Thyroid gland (tissue), 4 donors: ENCODE measurements at regions not wholly inside any gene's neighbourhood (a gene's known extent, or its start where the extent isn't known, plus 50 kb on each side); places are given as distances from the start of the nearest gene placed in this dataset.

ENCODE experiments used
- DNase-seq, 2 donors: peaks; one replicate each; pipeline ENCODE4 v3.0.0-alpha.2; 2019
- H3K27ac ChIP-seq, 3 donors: fragments of 200-600 bp; sonication (generic); 1 replicate in 2 of 3; 2 replicates in 1 of 3; pipeline ENCODE4 v1.5.1; 2016 to 2019; ENCODE audit warnings: mild to moderate bottlenecking in 1 of 3, moderate library complexity in 1 of 3
- H3K27me3 ChIP-seq: fragments of 200-600 bp; sonication (generic); one replicate; pipeline ENCODE4 v1.5.1; 2019
- H3K36me3 ChIP-seq, 2 donors: fragments of 200-600 bp; sonication (generic); one replicate each; pipeline ENCODE4 v1.5.1; 2016 to 2019
- H3K4me1 ChIP-seq, 2 donors: fragments of 200-600 bp; sonication (generic); one replicate each; pipeline ENCODE4 v1.5.1; 2017 to 2019
- H3K4me3 ChIP-seq, 3 donors: fragments of 200-600 bp; sonication (generic); replicated peaks in 1 of 3; 1 replicate in 2 of 3; 2 replicates in 1 of 3; pipeline ENCODE4 v1.5.1; 2016; ENCODE audit warnings: mild to moderate bottlenecking in 1 of 3
- H3K9me3 ChIP-seq: fragments of 200-600 bp; sonication (generic); one replicate; pipeline ENCODE4 v1.5.1; 2017
- POLR2A ChIP-seq, 2 donors: fragments of 450-650 bp; IDR thresholded peaks; one replicate each; pipeline ENCODE4 v1.6.1; 2017; ENCODE audit warnings: antibody characterized with exemption in 2 of 2, mild to moderate bottlenecking in 2 of 2, moderate library complexity in 1 of 2
- WGBS, 2 donors: methylation state at CpG; one replicate each; pipeline ENCODE4 v1.1.5; 2017; 5-methylcytosine and 5-hydroxymethylcytosine counted together
- intact Hi-C: fragments of 100-400 bp; cut with DNase I; formaldehyde crosslinking; loops from one replicate; pipeline ENCODE4 v1.15.1; 2023
- TF ChIP-seq, protein P1 (sequence below), 6 experiments: fragments of 200-600 bp in 3 of 6; fragments of 450-650 bp in 3 of 6; sonication (generic) in 3 of 6; IDR thresholded peaks; one replicate each; pipeline ENCODE4 v1.5.1; 2016 to 2019; ENCODE audit warnings: antibody characterized with exemption in 6 of 6, mild to moderate bottlenecking in 2 of 6, inconsistent platforms in 1 of 6, moderate library complexity in 1 of 6

DNA sequence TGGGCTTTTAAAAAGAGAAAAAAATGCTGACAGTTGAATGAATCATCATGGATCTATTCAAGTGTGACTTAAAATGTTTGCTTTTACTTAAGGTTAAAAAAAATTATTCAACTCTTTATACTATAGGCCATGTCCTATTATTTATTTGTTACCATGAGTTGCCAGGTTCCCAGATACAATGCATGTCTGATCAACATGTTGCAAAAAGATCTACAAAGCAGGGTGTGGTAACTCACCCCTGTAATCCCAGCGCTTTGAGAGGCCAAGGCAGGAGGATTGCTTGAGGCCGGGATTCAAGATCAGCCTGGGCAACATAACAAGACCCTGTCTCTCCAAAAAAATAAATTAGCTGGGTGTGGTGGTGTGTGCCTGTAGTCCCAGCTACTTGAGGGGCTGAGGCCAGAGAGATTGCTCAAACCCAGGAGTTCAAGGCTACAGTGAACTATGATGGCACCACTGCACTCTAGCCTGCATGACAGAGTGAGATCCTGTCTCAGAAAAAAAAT is 460.8 kb downstream of the BCAT1 start:
- H3K4me3 ChIP-seq = no peak overlapping the region
- H3K4me1 ChIP-seq = peaks cover 0 to 10% of the 10 kb centered on the region in 2 donors
- no peaks in the 10 kb centered on the region for H3K9me3 ChIP-seq
- 96 to 98% methylated on average over 2 of the region's 2 CpGs for WGBS, 2 donors
- H3K36me3 ChIP-seq = no peaks in the 10 kb centered on the region
- TF ChIP-seq, protein P1, sequence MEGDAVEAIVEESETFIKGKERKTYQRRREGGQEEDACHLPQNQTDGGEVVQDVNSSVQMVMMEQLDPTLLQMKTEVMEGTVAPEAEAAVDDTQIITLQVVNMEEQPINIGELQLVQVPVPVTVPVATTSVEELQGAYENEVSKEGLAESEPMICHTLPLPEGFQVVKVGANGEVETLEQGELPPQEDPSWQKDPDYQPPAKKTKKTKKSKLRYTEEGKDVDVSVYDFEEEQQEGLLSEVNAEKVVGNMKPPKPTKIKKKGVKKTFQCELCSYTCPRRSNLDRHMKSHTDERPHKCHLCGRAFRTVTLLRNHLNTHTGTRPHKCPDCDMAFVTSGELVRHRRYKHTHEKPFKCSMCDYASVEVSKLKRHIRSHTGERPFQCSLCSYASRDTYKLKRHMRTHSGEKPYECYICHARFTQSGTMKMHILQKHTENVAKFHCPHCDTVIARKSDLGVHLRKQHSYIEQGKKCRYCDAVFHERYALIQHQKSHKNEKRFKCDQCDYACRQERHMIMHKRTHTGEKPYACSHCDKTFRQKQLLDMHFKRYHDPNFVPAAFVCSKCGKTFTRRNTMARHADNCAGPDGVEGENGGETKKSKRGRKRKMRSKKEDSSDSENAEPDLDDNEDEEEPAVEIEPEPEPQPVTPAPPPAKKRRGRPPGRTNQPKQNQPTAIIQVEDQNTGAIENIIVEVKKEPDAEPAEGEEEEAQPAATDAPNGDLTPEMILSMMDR (IDR thresholded peaks at IDR 0.05) = no peak
- no peak for TF ChIP-seq POLR2A (IDR thresholded peaks at IDR 0.05)
- H3K27ac ChIP-seq = no peak overlapping the region
- DNase-seq = no peak
- intact Hi-C loops = no loop called here
- no peaks in the 10 kb centered on the region for H3K27me3 ChIP-seq

DNA sequence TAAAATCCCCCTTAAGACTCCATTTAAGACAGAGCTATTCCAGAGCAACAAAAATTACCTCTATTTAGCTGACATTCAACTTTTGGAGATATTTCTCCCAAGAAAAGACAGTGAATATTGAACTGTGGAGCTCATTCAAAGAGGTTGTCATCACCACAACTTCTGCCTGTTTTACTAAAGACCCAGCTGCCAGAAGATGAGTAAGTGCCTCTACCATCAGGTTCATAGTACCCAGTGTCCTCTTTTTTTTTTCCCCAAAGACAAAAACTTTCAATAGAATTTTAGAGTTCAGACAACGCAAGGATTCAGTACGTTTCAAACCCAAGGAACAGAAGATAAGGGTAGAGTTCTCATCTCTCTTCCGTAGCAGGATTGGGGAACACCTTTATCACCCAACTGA is 461.3 kb downstream of the BCAT1 start:
- Histone ChIP-seq H3K4me3 (no peak overlapping the region), H3K27me3 (no peaks in the 10 kb centered on the region), H3K9me3 (no peaks in the 10 kb centered on the region), H3K4me1 (peaks cover 0 to 10% of the 10 kb centered on the region in 2 donors), H3K36me3 (no peaks in the 10 kb centered on the region), H3K27ac (no peak overlapping the region)
- intact Hi-C loops = no loop called here
- TF ChIP-seq, protein P1 (IDR thresholded peaks at IDR 0.05) = no peak
- TF ChIP-seq POLR2A (IDR thresholded peaks at IDR 0.05) = no peak
- 89 to 97% methylated on average over 3 of the region's 3 CpGs for WGBS, 2 donors
- DNase-seq = no peak

DNA sequence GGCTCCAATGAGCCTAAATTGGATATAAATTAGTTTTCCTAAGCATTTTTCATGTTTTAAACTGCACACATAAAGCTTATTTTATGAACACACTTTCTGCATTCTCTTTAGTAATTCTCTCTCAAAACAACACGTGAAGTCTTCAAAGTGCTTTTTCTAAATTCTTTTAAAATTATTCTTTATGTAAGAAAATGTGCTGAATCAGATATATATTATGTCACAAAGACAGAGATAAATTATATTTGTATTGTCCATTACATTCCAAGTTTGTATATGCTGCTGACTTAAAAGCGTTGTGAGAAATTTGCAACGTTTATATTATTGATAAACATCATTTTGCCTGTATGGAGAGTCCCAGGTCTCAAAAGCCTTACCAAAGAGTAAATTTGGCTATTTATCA is 465.2 kb downstream of the BCAT1 start:
- 90 to 92% methylated on average over 3 of the region's 3 CpGs for WGBS, 2 donors
- no peaks in the 10 kb centered on the region for H3K36me3 ChIP-seq
- DNase-seq = no peak
- H3K4me1 ChIP-seq = peaks cover 0 to 6% of the 10 kb centered on the region in 2 donors
- no peaks in the 10 kb centered on the region for H3K27me3 ChIP-seq
- no peaks in the 10 kb centered on the region for H3K9me3 ChIP-seq
- H3K27ac ChIP-seq = no peak overlapping the region
- intact Hi-C loops = no loop called here
- no peak overlapping the region for H3K4me3 ChIP-seq
- TF ChIP-seq, protein P1 (IDR thresholded peaks at IDR 0.05) = no peak
- no peak for TF ChIP-seq POLR2A (IDR thresholded peaks at IDR 0.05)

DNA sequence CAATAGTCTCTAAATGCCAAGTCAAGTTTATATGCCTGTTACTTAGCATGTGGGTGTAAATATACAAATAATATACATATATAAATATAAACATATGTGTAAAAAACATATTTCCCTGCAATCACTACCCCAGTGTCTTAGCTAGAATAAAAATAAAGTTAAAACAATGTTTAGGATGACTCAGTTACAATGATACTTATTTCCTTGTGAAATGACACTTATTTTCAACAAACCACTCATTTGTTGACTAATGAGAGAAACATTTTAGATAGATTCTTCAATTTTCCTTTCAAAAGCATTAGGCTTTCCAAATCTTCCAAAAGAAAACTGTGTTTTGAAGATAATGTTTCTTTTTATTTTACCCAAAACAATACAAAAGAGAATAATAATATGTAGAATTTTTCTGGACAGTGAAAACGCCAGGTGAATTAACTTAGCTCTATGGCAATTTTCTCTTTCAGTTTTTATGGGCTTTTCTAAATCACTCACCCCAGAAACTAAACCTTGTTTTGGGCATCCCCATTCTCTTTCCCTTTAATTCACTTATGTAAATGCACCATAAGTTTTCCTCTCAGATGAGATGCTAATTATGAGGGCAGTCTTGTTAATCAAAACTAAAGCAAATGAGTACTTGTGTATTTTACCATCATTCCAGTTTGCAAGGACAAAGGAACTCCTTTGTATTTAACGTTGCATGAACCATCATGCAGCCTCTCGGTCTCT is 465.9 kb downstream of the BCAT1 start:
- Histone ChIP-seq H3K9me3 (no peaks in the 10 kb centered on the region), H3K36me3 (no peaks in the 10 kb centered on the region), H3K4me3 (no peak overlapping the region), H3K27me3 (no peaks in the 10 kb centered on the region), H3K27ac (no peak overlapping the region), H3K4me1 (peaks cover 0 to 10% of the 10 kb centered on the region in 2 donors)
- TF ChIP-seq POLR2A (IDR thresholded peaks at IDR 0.05) = no peak
- TF ChIP-seq, protein P1 (IDR thresholded peaks at IDR 0.05) = no peak
- intact Hi-C loops = no loop called here
- DNase-seq = no peak
- 78 to 93% methylated on average over 3 of the region's 3 CpGs for WGBS, 2 donors

DNA sequence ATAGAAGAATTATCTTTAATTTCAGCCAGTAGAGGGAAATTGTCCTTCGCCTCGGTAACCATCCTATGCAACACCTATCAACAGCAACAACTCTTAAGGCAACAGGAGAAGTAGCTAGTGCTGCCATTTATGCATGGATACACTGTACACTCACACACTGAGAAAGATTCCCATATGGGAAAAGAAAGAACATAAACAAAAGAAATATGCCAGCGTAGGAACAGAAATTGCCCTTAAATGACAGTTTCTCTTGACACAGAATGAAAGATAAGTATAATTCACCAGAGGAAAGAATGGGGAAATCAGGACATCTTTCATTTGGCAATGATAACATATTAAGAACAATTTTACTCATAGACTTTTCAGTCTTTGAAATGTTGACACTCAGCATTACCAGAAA is 466.9 kb downstream of the BCAT1 start:
- WGBS, 2 donors = 93 to 95% methylated on average over 3 of the region's 3 CpGs
- intact Hi-C loops = no loop called here
- TF ChIP-seq, protein P1 (IDR thresholded peaks at IDR 0.05) = no peak
- TF ChIP-seq POLR2A (IDR thresholded peaks at IDR 0.05) = no peak

More for the DNA sequence above, 466.9 kb downstream of the BCAT1 start:
- no peak overlapping the region for H3K4me3 ChIP-seq
- no peak overlapping the region for H3K27ac ChIP-seq
- H3K27me3 ChIP-seq = no peaks in the 10 kb centered on the region
- DNase-seq = no peak
- H3K9me3 ChIP-seq = no peaks in the 10 kb centered on the region
- H3K4me1 ChIP-seq = peaks cover 0 to 6% of the 10 kb centered on the region in 2 donors
- H3K36me3 ChIP-seq = no peaks in the 10 kb centered on the region
